ENCODE measurements at regions not wholly inside any gene's neighbourhood (a gene's known extent, or its start where the extent isn't known, plus 50 kb on each side); places are given as distances from the start of the nearest gene placed in this dataset.

DNA sequence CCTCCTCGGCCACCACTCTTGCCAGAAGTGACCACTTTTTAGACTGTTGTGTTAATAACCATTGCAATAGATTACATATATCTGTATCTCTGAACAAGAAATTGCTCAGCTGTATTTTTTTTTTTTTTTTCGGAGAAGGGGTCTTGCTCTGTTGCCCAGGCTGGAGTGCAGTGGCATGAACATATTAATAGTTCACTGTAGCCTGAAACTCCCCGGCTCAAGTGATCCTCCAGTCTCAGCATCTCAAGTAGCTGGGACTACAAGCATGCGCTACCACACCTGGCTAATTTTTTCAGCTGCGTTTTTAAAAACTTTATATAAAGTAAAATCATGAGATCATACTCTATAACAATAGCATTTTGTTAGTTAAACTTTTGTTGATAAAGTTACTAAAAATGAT lies 609.0 kb downstream of the ZNF385D start:
- H3K9me3 ChIP-seq, result peaks cover 0 to 15% of the 10 kb centered on the region in 2 donors
- H3K36me3 ChIP-seq, result no peaks in the 10 kb centered on the region
- H3K4me3 ChIP-seq, result no peak overlapping the region
- H3K27ac ChIP-seq, result no peak overlapping the region
- DNase-seq (ENCODE audit: low spot score in 2 of 2), result no peak
- intact Hi-C loops (cut with DNase I), result no loop called here
- H3K27me3 ChIP-seq, result no peaks in the 10 kb centered on the region
- no peaks in the 10 kb centered on the region for H3K4me1 ChIP-seq
- TF ChIP-seq, protein P1, sequence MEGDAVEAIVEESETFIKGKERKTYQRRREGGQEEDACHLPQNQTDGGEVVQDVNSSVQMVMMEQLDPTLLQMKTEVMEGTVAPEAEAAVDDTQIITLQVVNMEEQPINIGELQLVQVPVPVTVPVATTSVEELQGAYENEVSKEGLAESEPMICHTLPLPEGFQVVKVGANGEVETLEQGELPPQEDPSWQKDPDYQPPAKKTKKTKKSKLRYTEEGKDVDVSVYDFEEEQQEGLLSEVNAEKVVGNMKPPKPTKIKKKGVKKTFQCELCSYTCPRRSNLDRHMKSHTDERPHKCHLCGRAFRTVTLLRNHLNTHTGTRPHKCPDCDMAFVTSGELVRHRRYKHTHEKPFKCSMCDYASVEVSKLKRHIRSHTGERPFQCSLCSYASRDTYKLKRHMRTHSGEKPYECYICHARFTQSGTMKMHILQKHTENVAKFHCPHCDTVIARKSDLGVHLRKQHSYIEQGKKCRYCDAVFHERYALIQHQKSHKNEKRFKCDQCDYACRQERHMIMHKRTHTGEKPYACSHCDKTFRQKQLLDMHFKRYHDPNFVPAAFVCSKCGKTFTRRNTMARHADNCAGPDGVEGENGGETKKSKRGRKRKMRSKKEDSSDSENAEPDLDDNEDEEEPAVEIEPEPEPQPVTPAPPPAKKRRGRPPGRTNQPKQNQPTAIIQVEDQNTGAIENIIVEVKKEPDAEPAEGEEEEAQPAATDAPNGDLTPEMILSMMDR (IDR thresholded peaks at IDR 0.05), result no peak

DNA sequence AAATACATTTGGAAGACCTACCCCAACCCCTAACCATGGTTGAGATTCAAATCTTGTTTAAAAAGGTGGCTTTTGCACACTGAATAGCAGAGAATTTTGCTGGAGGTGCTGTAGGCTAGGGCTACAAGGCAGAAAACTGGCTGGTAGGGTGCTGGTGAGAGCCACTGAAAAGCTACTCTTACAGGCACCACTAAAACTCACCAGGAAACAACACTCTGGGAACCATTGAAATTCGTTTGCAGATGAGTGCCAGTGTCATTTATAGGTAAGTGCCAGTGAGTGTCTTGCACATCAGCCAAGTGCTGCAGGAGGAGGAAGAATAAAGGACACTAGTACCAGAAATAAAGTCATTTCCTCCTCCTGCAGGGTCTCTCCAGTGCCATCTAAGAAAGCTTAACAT lies 610.2 kb downstream of the ZNF385D start:
- no peaks in the 10 kb centered on the region for H3K27me3 ChIP-seq
- no peak overlapping the region for H3K4me3 ChIP-seq
- intact Hi-C loops (cut with DNase I), result no loop called here
- no peaks in the 10 kb centered on the region for H3K4me1 ChIP-seq
- no peaks in the 10 kb centered on the region for H3K36me3 ChIP-seq
- no peak overlapping the region for H3K27ac ChIP-seq
- peaks cover 0 to 15% of the 10 kb centered on the region in 2 donors for H3K9me3 ChIP-seq
- TF ChIP-seq, protein P1 (IDR thresholded peaks at IDR 0.05), result no peak
- no peak for DNase-seq (ENCODE audit: low spot score in 2 of 2)

DNA sequence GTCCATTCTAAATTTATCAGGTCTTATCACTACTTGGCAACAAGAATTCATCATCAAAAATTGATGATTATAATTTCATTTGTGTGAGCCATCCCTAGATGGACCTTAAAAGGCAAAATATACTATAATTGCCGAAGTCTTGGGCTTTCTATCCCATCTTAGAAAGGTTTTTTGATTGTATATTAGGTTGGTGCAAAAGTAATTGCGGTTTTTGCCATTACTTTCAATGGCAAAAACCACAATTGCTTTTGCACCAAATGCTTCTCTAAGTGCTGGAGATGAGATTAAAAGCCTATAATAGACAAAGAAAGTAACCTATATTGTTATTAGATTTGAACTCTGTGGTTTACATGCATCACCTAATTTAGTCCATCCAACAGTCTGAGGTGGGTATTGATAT lies 612.9 kb downstream of the ZNF385D start:
- DNase-seq (ENCODE audit: low spot score in 2 of 2), result no peak
- intact Hi-C loops (cut with DNase I), result no loop called here
- H3K4me3 ChIP-seq, result no peak overlapping the region
- H3K4me1 ChIP-seq, result no peaks in the 10 kb centered on the region
- no peaks in the 10 kb centered on the region for H3K36me3 ChIP-seq
- TF ChIP-seq, protein P1 (IDR thresholded peaks at IDR 0.05), result no peak
- no peaks in the 10 kb centered on the region for H3K27me3 ChIP-seq
- no peaks in the 10 kb centered on the region for H3K9me3 ChIP-seq
- H3K27ac ChIP-seq, result no peak overlapping the region

DNA sequence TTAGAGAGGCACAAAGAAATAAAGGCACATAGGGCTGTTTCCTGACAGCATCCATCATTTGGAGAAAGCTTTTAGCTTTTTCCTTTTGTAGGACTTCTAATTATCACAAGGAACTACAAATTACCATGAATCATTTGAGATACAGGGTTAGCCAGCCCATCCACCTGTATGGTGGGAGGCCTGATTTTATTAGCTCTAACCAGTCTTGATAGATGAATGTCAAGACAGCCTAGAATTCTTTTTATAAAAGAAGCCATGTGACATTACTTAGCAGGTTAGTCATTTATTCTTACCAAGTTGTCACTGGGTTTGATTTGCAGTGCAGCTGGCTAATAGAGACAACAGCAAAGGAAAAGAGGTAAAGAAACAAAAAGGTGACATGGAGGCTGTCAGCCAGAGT lies 618.1 kb downstream of the ZNF385D start:
- TF ChIP-seq, protein P1 (IDR thresholded peaks at IDR 0.05), result no peak

DNA sequence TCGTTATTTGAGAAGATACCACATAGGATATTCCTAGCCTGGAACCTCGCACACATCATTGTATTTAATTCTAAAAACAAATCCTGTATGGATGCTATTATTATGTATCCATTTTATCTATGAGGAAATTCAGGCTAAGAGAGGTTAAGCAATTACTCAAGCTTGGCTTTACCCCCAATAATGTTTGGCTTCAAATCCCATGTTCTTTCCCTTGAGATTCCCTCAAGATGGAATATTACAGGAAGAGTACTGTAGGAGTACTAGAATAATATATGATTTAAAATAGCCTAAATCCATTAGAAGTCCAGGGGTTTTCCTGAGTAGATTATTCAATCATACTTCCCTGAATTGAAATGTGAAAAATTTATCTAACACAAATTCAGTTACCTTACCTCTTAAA lies 630.2 kb downstream of the ZNF385D start:
- no peak overlapping the region for H3K27ac ChIP-seq
- intact Hi-C loops (cut with DNase I), result no loop called here
- no peak overlapping the region for H3K4me3 ChIP-seq
- H3K4me1 ChIP-seq, result no peaks in the 10 kb centered on the region
- H3K36me3 ChIP-seq, result no peaks in the 10 kb centered on the region
- peaks cover 0 to 4% of the 10 kb centered on the region in 2 donors for H3K9me3 ChIP-seq
- TF ChIP-seq, protein P1 (IDR thresholded peaks at IDR 0.05), result no peak
- DNase-seq (ENCODE audit: low spot score in 2 of 2), result no peak
- no peaks in the 10 kb centered on the region for H3K27me3 ChIP-seq

More for the DNA sequence above, 618.1 kb downstream of the ZNF385D start:
- intact Hi-C loops (cut with DNase I), result no loop called here
- H3K36me3 ChIP-seq, result no peaks in the 10 kb centered on the region
- no peak for DNase-seq (ENCODE audit: low spot score in 2 of 2)
- H3K27ac ChIP-seq, result no peak overlapping the region
- H3K9me3 ChIP-seq, result peaks cover 0 to 8% of the 10 kb centered on the region in 2 donors
- no peaks in the 10 kb centered on the region for H3K27me3 ChIP-seq
- no peak overlapping the region for H3K4me3 ChIP-seq
- no peaks in the 10 kb centered on the region for H3K4me1 ChIP-seq

DNA sequence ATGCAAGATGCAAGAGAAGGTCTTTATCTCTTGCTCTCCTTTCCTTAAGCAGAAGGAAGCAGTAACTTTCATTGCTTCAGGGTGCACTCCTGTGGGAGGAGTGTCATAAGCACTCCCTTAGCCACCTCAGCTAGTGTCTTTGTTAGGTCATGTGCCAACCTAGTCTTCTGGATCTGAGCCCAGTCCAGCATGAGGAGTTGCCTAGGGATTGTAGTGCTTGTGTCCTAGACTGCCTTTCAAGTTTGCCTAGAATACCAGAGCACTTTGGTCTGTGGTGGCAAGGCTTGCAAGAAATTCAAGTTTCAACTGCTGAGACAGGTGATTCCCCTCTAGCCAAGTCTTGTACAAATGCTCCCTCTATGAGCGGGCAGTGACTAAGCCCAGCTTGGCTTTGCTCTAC lies 633.6 kb downstream of the ZNF385D start:
- no peaks in the 10 kb centered on the region for H3K27me3 ChIP-seq
- DNase-seq (ENCODE audit: low spot score in 2 of 2), result no peak
- no peak overlapping the region for H3K27ac ChIP-seq
- H3K4me1 ChIP-seq, result no peaks in the 10 kb centered on the region
- H3K9me3 ChIP-seq, result peaks cover 0 to 10% of the 10 kb centered on the region in 2 donors
- no peak overlapping the region for H3K4me3 ChIP-seq
- H3K36me3 ChIP-seq, result no peaks in the 10 kb centered on the region
- TF ChIP-seq, protein P1 (IDR thresholded peaks at IDR 0.05), result no peak
- intact Hi-C loops (cut with DNase I), result no loop called here

Data from ascending aorta (tissue), 2 donors.